ENCODE measurements at regions not wholly inside any gene's neighbourhood (a gene's known extent, or its start where the extent isn't known, plus 50 kb on each side); places are given as distances from the start of the nearest gene placed in this dataset.

GRCh38 chr5:74956278-74956677 lies 90.1 kb upstream of the FAM169A start:
- no peak for DNase-seq (ENCODE audit: low read depth)

- DNase-seq (ENCODE audit: low read depth): no peak
These were observed 88.7 kb upstream of the FAM169A start for GRCh38 chr5:74954919-74955318.

- DNase-seq (ENCODE audit: low read depth): peak; percentile 45
These were observed 87.9 kb upstream of the FAM169A start for GRCh38 chr5:74953937-74954720.

GRCh38 chr5:74953554-74953936 lies 87.4 kb upstream of the FAM169A start:
- DNase-seq (ENCODE audit: low read depth): no peak

- no peak for DNase-seq (ENCODE audit: low read depth)
These were observed 86.2 kb upstream of the FAM169A start for GRCh38 chr5:74952406-74952805.

- DNase-seq (ENCODE audit: low read depth): no peak
These were observed 85.7 kb upstream of the FAM169A start for GRCh38 chr5:74951865-74952264.

GRCh38 chr5:74950836-74951515 lies 84.8 kb upstream of the FAM169A start:
- DNase-seq (ENCODE audit: low read depth): no peak

- DNase-seq (ENCODE audit: low read depth): no peak
These were observed 83.8 kb upstream of the FAM169A start for GRCh38 chr5:74949976-74950375.

- no peak for DNase-seq (ENCODE audit: low read depth)
These were observed 81.9 kb upstream of the FAM169A start for GRCh38 chr5:74948031-74948546.

- DNase-seq (ENCODE audit: low read depth): no peak
These were observed 80.3 kb upstream of the FAM169A start for GRCh38 chr5:74946471-74946870.

- DNase-seq (ENCODE audit: low read depth): no peak
These were observed 79.5 kb upstream of the FAM169A start for GRCh38 chr5:74945561-74946165.

GRCh38 chr5:74943905-74944304 lies 77.7 kb upstream of the FAM169A start:
- no peak for DNase-seq (ENCODE audit: low read depth)

- no peak for DNase-seq (ENCODE audit: low read depth)
These were observed 76.6 kb upstream of the FAM169A start for GRCh38 chr5:74942622-74943286.

GRCh38 chr5:74940782-74941353 lies 74.7 kb upstream of the FAM169A start:
- no peak for DNase-seq (ENCODE audit: low read depth)

- peak; percentile 10 for DNase-seq (ENCODE audit: low read depth)
These were observed 72.2 kb upstream of the FAM169A start for GRCh38 chr5:74938250-74938933.

- no peak for DNase-seq (ENCODE audit: low read depth)
These were observed 69.5 kb upstream of the FAM169A start for GRCh38 chr5:74935752-74936091.

- peak; percentile 51 for DNase-seq (ENCODE audit: low read depth)
These were observed 69.0 kb upstream of the FAM169A start for GRCh38 chr5:74934949-74935751.

GRCh38 chr5:74927336-74927735 lies 61.1 kb upstream of the FAM169A start:
- DNase-seq (ENCODE audit: low read depth): no peak

- DNase-seq (ENCODE audit: low read depth): peak; percentile 39
These were observed 53.3 kb upstream of the FAM169A start for GRCh38 chr5:74919487-74919886.

- DNase-seq (ENCODE audit: low read depth): no peak
These were observed 52.9 kb upstream of the FAM169A start for GRCh38 chr5:74919041-74919440.
